ENCODE measurements at regions not wholly inside any gene's neighbourhood (a gene's known extent, or its start where the extent isn't known, plus 50 kb on each side); places are given as distances from the start of the nearest gene placed in this dataset.

- intact Hi-C loops (cut with DNase I), result no loop called here
- TF ChIP-seq CTCF (IDR thresholded peaks at IDR 0.05; ENCODE audit: borderline replicate concordance, extremely low read depth, insufficient read depth), result no peak
- Histone ChIP-seq H3K9me3 (ENCODE audit: control insufficient read depth in 2 of 3, insufficient read depth in 1 of 3, low read length in 3 of 3) (no peaks in the 10 kb centered on the region), H3K4me3 (ENCODE audit: low read length in 3 of 3) (no peak overlapping the region), H3K36me3 (ENCODE audit: control insufficient read depth in 2 of 3, insufficient read depth in 3 of 3, low read length in 3 of 3) (no peaks in the 10 kb centered on the region), H3K27me3 (ENCODE audit: control insufficient read depth, insufficient read depth, low read length) (no peaks in the 10 kb centered on the region), H3K4me1 (ENCODE audit: control insufficient read depth in 2 of 3, insufficient read depth in 2 of 3, low read depth in 1 of 3, low read length in 3 of 3) (no peaks in the 10 kb centered on the region), H3K27ac (ENCODE audit: low read depth in 2 of 2, low read length in 2 of 2) (no peak overlapping the region), H3K9ac (ENCODE audit: low read length in 3 of 3) (no peak overlapping the region)
- FAIRE-seq, result no peak
- DNase-seq, result no peak
These were observed 185.0 kb downstream of the CRPPA start for GRCh38 chr7:16236381-16236780.

GRCh38 chr7:16235147-16236114 lies 185.9 kb downstream of the CRPPA start:
- Histone ChIP-seq H3K4me3 (ENCODE audit: low read length in 3 of 3) (no peak overlapping the region), H3K9ac (ENCODE audit: low read length in 3 of 3) (no peak overlapping the region), H3K27me3 (ENCODE audit: control insufficient read depth, insufficient read depth, low read length) (no peaks in the 10 kb centered on the region), H3K27ac (ENCODE audit: low read depth in 2 of 2, low read length in 2 of 2) (no peak overlapping the region), H3K4me1 (ENCODE audit: control insufficient read depth in 2 of 3, insufficient read depth in 2 of 3, low read depth in 1 of 3, low read length in 3 of 3) (no peaks in the 10 kb centered on the region), H3K36me3 (ENCODE audit: control insufficient read depth in 2 of 3, insufficient read depth in 3 of 3, low read length in 3 of 3) (no peaks in the 10 kb centered on the region), H3K9me3 (ENCODE audit: control insufficient read depth in 2 of 3, insufficient read depth in 1 of 3, low read length in 3 of 3) (peaks cover 1 to 5% (median 3%) of the 10 kb centered on the region in 3 donors)
- FAIRE-seq (no peak), DNase-seq (no peak)
- no peak for TF ChIP-seq CTCF (IDR thresholded peaks at IDR 0.05; ENCODE audit: borderline replicate concordance, extremely low read depth, insufficient read depth)
- intact Hi-C loops (cut with DNase I), result no loop called here

GRCh38 chr7:16234493-16235146 lies 186.7 kb downstream of the CRPPA start:
- Histone ChIP-seq H3K27ac (ENCODE audit: low read depth in 2 of 2, low read length in 2 of 2) (no peak overlapping the region), H3K4me3 (ENCODE audit: low read length in 3 of 3) (no peak overlapping the region), H3K9ac (ENCODE audit: low read length in 3 of 3) (no peak overlapping the region), H3K36me3 (ENCODE audit: control insufficient read depth in 2 of 3, insufficient read depth in 3 of 3, low read length in 3 of 3) (no peaks in the 10 kb centered on the region), H3K4me1 (ENCODE audit: control insufficient read depth in 2 of 3, insufficient read depth in 2 of 3, low read depth in 1 of 3, low read length in 3 of 3) (no peaks in the 10 kb centered on the region), H3K9me3 (ENCODE audit: control insufficient read depth in 2 of 3, insufficient read depth in 1 of 3, low read length in 3 of 3) (peaks cover 1 to 13% (median 7%) of the 10 kb centered on the region in 3 donors), H3K27me3 (ENCODE audit: control insufficient read depth, insufficient read depth, low read length) (no peaks in the 10 kb centered on the region)
- no peak for FAIRE-seq
- intact Hi-C loops (cut with DNase I), result no loop called here
- no peak for TF ChIP-seq CTCF (IDR thresholded peaks at IDR 0.05; ENCODE audit: borderline replicate concordance, extremely low read depth, insufficient read depth)
- no peak for DNase-seq

All from kidney (tissue), 13 donors.